ENCODE measurements at regions not wholly inside any gene's neighbourhood (a gene's known extent, or its start where the extent isn't known, plus 50 kb on each side); places are given as distances from the start of the nearest gene placed in this dataset.

DNA sequence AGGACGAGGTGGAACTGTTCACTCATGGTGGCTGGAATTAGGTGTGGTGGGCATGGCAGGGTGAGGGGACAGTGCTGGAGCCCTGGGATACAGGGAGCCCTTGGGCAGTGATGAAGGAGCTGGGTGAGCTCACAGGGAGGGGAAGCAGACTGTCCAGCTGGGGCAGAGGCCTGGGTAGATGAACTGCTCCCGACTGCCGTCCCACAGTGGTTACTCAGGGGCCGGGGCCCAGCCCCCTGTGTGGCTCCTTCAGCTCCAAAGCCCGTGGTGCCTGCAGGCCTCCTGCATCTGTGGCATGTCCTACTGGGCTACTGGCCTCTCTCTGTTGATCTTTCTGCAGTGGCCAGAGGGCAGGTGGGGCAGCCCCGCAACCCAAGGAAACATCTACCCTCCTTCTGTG is 661.1 kb downstream of the NPHP4 start:
- intact Hi-C loops (cut with micrococcal nuclease; ENCODE audit: unreplicated experiment), result no loop called here
- RAD21 ChIA-PET (ENCODE audit: unreplicated experiment), result no interaction called here
- POLR2A ChIA-PET, result no interaction called here
- no peaks in the 10 kb centered on the region for H3K36me3 ChIP-seq (ENCODE audit: control insufficient read depth in 2 of 2, insufficient read depth in 2 of 2, low read length in 1 of 2)
- no peak overlapping the region for H3K27ac ChIP-seq (ENCODE audit: control insufficient read depth, insufficient read depth)
- H3K79me2 ChIP-seq (ENCODE audit: control insufficient read depth, insufficient read depth, low read length), result no peaks in the 10 kb centered on the region
- TF ChIP-seq ATF7 (IDR thresholded peaks at IDR 0.05; ENCODE audit: low read depth) (no peak), SIN3A (IDR thresholded peaks at IDR 0.05; ENCODE audit: low read depth, low read length) (no peak), SRF (IDR thresholded peaks at IDR 0.05; ENCODE audit: low read depth in 2 of 2, low read length in 2 of 2) (no peak), IRF3 (IDR thresholded peaks at IDR 0.05) (no peak), NFXL1 (IDR thresholded peaks at IDR 0.05; ENCODE audit: borderline replicate concordance) (no peak), BMI1 (IDR thresholded peaks at IDR 0.05; ENCODE audit: borderline replicate concordance) (no peak)
- TF ChIP-seq, protein P1, sequence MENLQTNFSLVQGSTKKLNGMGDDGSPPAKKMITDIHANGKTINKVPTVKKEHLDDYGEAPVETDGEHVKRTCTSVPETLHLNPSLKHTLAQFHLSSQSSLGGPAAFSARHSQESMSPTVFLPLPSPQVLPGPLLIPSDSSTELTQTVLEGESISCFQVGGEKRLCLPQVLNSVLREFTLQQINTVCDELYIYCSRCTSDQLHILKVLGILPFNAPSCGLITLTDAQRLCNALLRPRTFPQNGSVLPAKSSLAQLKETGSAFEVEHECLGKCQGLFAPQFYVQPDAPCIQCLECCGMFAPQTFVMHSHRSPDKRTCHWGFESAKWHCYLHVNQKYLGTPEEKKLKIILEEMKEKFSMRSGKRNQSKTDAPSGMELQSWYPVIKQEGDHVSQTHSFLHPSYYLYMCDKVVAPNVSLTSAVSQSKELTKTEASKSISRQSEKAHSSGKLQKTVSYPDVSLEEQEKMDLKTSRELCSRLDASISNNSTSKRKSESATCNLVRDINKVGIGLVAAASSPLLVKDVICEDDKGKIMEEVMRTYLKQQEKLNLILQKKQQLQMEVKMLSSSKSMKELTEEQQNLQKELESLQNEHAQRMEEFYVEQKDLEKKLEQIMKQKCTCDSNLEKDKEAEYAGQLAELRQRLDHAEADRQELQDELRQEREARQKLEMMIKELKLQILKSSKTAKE (IDR thresholded peaks at IDR 0.05; ENCODE audit: low read depth, poor library complexity, severe bottlenecking), result no peak
- TF ChIP-seq, protein P2, sequence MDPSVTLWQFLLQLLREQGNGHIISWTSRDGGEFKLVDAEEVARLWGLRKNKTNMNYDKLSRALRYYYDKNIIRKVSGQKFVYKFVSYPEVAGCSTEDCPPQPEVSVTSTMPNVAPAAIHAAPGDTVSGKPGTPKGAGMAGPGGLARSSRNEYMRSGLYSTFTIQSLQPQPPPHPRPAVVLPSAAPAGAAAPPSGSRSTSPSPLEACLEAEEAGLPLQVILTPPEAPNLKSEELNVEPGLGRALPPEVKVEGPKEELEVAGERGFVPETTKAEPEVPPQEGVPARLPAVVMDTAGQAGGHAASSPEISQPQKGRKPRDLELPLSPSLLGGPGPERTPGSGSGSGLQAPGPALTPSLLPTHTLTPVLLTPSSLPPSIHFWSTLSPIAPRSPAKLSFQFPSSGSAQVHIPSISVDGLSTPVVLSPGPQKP (IDR thresholded peaks at IDR 0.05; ENCODE audit: low read depth, low read length), result no peak
- TF ChIP-seq, protein P3, sequence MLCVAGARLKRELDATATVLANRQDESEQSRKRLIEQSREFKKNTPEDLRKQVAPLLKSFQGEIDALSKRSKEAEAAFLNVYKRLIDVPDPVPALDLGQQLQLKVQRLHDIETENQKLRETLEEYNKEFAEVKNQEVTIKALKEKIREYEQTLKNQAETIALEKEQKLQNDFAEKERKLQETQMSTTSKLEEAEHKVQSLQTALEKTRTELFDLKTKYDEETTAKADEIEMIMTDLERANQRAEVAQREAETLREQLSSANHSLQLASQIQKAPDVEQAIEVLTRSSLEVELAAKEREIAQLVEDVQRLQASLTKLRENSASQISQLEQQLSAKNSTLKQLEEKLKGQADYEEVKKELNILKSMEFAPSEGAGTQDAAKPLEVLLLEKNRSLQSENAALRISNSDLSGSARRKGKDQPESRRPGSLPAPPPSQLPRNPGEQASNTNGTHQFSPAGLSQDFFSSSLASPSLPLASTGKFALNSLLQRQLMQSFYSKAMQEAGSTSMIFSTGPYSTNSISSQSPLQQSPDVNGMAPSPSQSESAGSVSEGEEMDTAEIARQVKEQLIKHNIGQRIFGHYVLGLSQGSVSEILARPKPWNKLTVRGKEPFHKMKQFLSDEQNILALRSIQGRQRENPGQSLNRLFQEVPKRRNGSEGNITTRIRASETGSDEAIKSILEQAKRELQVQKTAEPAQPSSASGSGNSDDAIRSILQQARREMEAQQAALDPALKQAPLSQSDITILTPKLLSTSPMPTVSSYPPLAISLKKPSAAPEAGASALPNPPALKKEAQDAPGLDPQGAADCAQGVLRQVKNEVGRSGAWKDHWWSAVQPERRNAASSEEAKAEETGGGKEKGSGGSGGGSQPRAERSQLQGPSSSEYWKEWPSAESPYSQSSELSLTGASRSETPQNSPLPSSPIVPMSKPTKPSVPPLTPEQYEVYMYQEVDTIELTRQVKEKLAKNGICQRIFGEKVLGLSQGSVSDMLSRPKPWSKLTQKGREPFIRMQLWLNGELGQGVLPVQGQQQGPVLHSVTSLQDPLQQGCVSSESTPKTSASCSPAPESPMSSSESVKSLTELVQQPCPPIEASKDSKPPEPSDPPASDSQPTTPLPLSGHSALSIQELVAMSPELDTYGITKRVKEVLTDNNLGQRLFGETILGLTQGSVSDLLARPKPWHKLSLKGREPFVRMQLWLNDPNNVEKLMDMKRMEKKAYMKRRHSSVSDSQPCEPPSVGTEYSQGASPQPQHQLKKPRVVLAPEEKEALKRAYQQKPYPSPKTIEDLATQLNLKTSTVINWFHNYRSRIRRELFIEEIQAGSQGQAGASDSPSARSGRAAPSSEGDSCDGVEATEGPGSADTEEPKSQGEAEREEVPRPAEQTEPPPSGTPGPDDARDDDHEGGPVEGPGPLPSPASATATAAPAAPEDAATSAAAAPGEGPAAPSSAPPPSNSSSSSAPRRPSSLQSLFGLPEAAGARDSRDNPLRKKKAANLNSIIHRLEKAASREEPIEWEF (IDR thresholded peaks at IDR 0.05; ENCODE audit: insufficient replicate concordance, low read depth, low read length), result no peak
- H3K4me2 ChIP-seq (ENCODE audit: control insufficient read depth, insufficient read depth), result no peak overlapping the region
- no peaks in the 10 kb centered on the region for H3K27me3 ChIP-seq (replicated peaks in 1 of 2; ENCODE audit: control insufficient read depth in 2 of 2, insufficient read depth in 2 of 2, low read length in 1 of 2)
- H3K4me1 ChIP-seq (ENCODE audit: control insufficient read depth, insufficient read depth, low read length), result no peaks in the 10 kb centered on the region
- SMC1A ChIA-PET (ENCODE audit: uncharacterized antibody, unreplicated experiment), result no interaction called here
- no peak overlapping the region for H3K9ac ChIP-seq (ENCODE audit: control insufficient read depth, insufficient read depth, low read length)
- 21% methylated on average over 6 of the region's 6 CpGs for WGBS (ENCODE audit: insufficient coverage, insufficient replicate concordance, low lambda C conversion rate, missing lambda C conversion rate)
- H4K20me1 ChIP-seq (ENCODE audit: control insufficient read depth, insufficient read depth), result no peaks in the 10 kb centered on the region
- in situ Hi-C loops (cut with MboI), result no loop called here
- FAIRE-seq (no peak), DNase-seq (ENCODE audit: low read depth, low spot score) (no peak), ATAC-seq (no peak)
- CTCF ChIA-PET, result no interaction called here
- no peak overlapping the region for H2AFZ ChIP-seq (ENCODE audit: control insufficient read depth, low read depth, low read length)
- no peaks in the 10 kb centered on the region; the same call in 2 of the 3 replicates for H3K9me3 ChIP-seq (replicated peaks; ENCODE audit: control insufficient read depth, insufficient read depth, low read length)
- BruUV-seq (replicated peaks), result no TSS peak
- no peak overlapping the region for H3K4me3 ChIP-seq
